ENCODE measurements at regions not wholly inside any gene's neighbourhood (a gene's known extent, or its start where the extent isn't known, plus 50 kb on each side); places are given as distances from the start of the nearest gene placed in this dataset.

GRCh38 chr11:15660496-15660895 is 545.8 kb downstream of the INSC start:
- TF ChIP-seq EZH2 (IDR thresholded peaks at IDR 0.05) (no peak), POLR2AphosphoS5 (IDR thresholded peaks at IDR 0.05; ENCODE audit: borderline replicate concordance, low read depth, low read length) (no peak), FOXP2 (optimal IDR thresholded peaks at IDR 0.05; ENCODE audit: control extremely low read depth, extremely low read length, insufficient read depth) (no peak)

All from SK-N-MC (cell line).